ENCODE measurements at regions not wholly inside any gene's neighbourhood (a gene's known extent, or its start where the extent isn't known, plus 50 kb on each side); places are given as distances from the start of the nearest gene placed in this dataset.

DNA sequence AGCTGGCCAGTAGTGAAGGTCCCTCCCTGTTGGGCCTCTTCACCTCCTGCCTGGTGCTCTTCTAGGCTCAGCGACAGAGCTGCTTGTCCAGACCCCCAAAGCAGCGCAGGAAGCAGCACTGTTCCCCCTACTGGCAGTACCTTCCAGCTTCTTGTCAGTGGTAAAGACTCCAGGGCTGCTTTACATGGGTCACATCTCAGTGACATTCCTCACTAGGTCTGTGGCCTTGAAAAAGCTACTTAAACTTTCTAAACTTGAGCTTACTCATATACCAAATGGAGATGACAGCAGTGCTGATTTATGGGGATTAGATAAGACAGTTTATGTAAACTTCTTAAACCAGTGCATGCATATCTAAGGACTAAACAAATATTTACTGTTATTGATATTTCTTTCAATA lies 117.3 kb downstream of the FAT4 start:
- Histone ChIP-seq H3K4me3 (ENCODE audit: low read length in 3 of 3) (no peak overlapping the region), H3K27me3 (ENCODE audit: control insufficient read depth, insufficient read depth, low read length) (no peaks in the 10 kb centered on the region), H3K9me3 (ENCODE audit: control insufficient read depth in 2 of 3, insufficient read depth in 1 of 3, low read length in 3 of 3) (no peaks in the 10 kb centered on the region), H3K9ac (ENCODE audit: low read length in 3 of 3) (no peak overlapping the region), H3K4me1 (ENCODE audit: control insufficient read depth in 2 of 3, insufficient read depth in 2 of 3, low read depth in 1 of 3, low read length in 3 of 3) (no peaks in the 10 kb centered on the region), H3K27ac (ENCODE audit: low read depth in 2 of 2, low read length in 2 of 2) (no peak overlapping the region), H3K36me3 (ENCODE audit: control insufficient read depth in 2 of 3, insufficient read depth in 3 of 3, low read length in 3 of 3) (peaks cover 0 to 6% (median 0%) of the 10 kb centered on the region in 3 donors)
- DNase-seq (peak in 1 of 5 donors; percentile 8), FAIRE-seq (no peak)
- intact Hi-C loops (cut with DNase I): no loop called here
- TF ChIP-seq, protein P1, sequence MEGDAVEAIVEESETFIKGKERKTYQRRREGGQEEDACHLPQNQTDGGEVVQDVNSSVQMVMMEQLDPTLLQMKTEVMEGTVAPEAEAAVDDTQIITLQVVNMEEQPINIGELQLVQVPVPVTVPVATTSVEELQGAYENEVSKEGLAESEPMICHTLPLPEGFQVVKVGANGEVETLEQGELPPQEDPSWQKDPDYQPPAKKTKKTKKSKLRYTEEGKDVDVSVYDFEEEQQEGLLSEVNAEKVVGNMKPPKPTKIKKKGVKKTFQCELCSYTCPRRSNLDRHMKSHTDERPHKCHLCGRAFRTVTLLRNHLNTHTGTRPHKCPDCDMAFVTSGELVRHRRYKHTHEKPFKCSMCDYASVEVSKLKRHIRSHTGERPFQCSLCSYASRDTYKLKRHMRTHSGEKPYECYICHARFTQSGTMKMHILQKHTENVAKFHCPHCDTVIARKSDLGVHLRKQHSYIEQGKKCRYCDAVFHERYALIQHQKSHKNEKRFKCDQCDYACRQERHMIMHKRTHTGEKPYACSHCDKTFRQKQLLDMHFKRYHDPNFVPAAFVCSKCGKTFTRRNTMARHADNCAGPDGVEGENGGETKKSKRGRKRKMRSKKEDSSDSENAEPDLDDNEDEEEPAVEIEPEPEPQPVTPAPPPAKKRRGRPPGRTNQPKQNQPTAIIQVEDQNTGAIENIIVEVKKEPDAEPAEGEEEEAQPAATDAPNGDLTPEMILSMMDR (IDR thresholded peaks at IDR 0.05; ENCODE audit: borderline replicate concordance, extremely low read depth, insufficient read depth): no peak

DNA sequence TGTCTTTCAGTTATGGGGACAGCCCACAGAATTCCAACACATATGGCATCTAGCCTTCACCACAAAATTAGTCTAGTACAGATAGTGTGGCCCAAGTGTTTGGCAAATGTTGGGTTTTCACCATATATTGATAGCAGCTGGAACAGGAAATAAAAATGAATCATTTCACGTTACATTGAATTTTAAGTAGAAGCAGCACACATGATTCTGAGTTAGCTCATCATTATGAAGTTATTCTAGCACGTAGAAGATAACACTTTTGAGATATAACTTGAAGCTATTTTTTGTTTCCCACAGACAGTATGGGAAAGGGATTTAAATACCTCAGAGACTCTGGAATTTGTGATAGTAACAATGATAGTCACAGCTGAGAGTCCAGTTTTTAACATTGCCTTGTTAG lies 118.7 kb downstream of the FAT4 start:
- intact Hi-C loops (cut with DNase I): no loop called here
- no peak overlapping the region for H3K9ac ChIP-seq (ENCODE audit: low read length in 3 of 3)
- no peaks in the 10 kb centered on the region for H3K9me3 ChIP-seq (ENCODE audit: control insufficient read depth in 2 of 3, insufficient read depth in 1 of 3, low read length in 3 of 3)
- H3K27ac ChIP-seq (ENCODE audit: low read depth in 2 of 2, low read length in 2 of 2): no peak overlapping the region
- TF ChIP-seq, protein P1 (IDR thresholded peaks at IDR 0.05; ENCODE audit: borderline replicate concordance, extremely low read depth, insufficient read depth): no peak
- DNase-seq (no peak), FAIRE-seq (no peak)
- no peaks in the 10 kb centered on the region for H3K4me1 ChIP-seq (ENCODE audit: control insufficient read depth in 2 of 3, insufficient read depth in 2 of 3, low read depth in 1 of 3, low read length in 3 of 3)
- peaks cover 0 to 6% (median 0%) of the 10 kb centered on the region in 3 donors for H3K36me3 ChIP-seq (ENCODE audit: control insufficient read depth in 2 of 3, insufficient read depth in 3 of 3, low read length in 3 of 3)
- H3K27me3 ChIP-seq (ENCODE audit: control insufficient read depth, insufficient read depth, low read length): no peaks in the 10 kb centered on the region
- H3K4me3 ChIP-seq (ENCODE audit: low read length in 3 of 3): no peak overlapping the region

DNA sequence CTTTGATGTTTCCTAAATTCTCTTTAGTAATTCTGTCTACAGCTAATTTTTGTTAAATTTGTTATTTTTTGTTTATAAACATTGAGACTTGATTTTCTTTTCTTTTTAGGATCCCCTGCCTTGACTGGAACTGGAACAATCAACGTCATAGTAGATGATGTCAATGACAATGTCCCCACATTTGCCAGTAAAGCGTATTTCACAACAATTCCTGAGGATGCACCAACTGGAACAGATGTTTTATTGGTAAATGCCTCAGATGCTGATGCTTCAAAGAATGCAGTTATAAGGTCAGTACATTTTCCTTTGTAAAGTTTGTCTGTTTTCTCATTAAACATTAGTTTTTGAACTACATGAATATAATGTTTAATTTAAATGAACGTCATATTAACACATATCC lies 119.4 kb downstream of the FAT4 start:
- Histone ChIP-seq H3K27me3 (ENCODE audit: control insufficient read depth, insufficient read depth, low read length) (no peaks in the 10 kb centered on the region), H3K9ac (ENCODE audit: low read length in 3 of 3) (no peak overlapping the region), H3K9me3 (ENCODE audit: control insufficient read depth in 2 of 3, insufficient read depth in 1 of 3, low read length in 3 of 3) (no peaks in the 10 kb centered on the region), H3K27ac (ENCODE audit: low read depth in 2 of 2, low read length in 2 of 2) (no peak overlapping the region), H3K4me3 (ENCODE audit: low read length in 3 of 3) (no peak overlapping the region), H3K36me3 (ENCODE audit: control insufficient read depth in 2 of 3, insufficient read depth in 3 of 3, low read length in 3 of 3) (peaks cover 0 to 6% (median 0%) of the 10 kb centered on the region in 3 donors), H3K4me1 (ENCODE audit: control insufficient read depth in 2 of 3, insufficient read depth in 2 of 3, low read depth in 1 of 3, low read length in 3 of 3) (no peaks in the 10 kb centered on the region)
- DNase-seq (no peak), FAIRE-seq (no peak)
- TF ChIP-seq, protein P1 (IDR thresholded peaks at IDR 0.05; ENCODE audit: borderline replicate concordance, extremely low read depth, insufficient read depth): no peak
- intact Hi-C loops (cut with DNase I): no loop called here

DNA sequence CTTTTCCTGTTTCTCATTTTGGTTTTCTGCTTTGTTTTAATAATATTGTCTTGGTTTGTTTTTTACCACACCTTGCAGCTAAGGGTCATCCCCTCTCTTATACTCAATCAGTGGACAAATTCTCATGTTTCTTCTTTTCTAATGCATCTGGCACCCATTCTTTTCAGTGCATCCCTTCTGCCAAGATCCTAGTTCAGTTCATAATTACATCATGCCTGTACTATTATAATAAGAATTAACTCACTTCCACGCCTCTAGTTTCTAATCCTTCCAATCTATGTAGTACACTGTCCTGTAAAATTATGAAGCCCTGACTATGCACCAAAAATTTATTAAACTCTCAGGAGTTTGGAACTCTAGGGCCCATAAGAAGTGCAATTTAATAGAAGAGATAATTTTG lies 126.1 kb downstream of the FAT4 start:
- DNase-seq (no peak), FAIRE-seq (no peak)
- Histone ChIP-seq H3K9ac (ENCODE audit: low read length in 3 of 3) (no peak overlapping the region), H3K9me3 (ENCODE audit: control insufficient read depth in 2 of 3, insufficient read depth in 1 of 3, low read length in 3 of 3) (no peaks in the 10 kb centered on the region), H3K4me3 (ENCODE audit: low read length in 3 of 3) (no peak overlapping the region), H3K27ac (ENCODE audit: low read depth in 2 of 2, low read length in 2 of 2) (no peak overlapping the region), H3K36me3 (ENCODE audit: control insufficient read depth in 2 of 3, insufficient read depth in 3 of 3, low read length in 3 of 3) (no peaks in the 10 kb centered on the region), H3K27me3 (ENCODE audit: control insufficient read depth, insufficient read depth, low read length) (no peaks in the 10 kb centered on the region), H3K4me1 (ENCODE audit: control insufficient read depth in 2 of 3, insufficient read depth in 2 of 3, low read depth in 1 of 3, low read length in 3 of 3) (no peaks in the 10 kb centered on the region)
- intact Hi-C loops (cut with DNase I): no loop called here
- TF ChIP-seq, protein P1 (IDR thresholded peaks at IDR 0.05; ENCODE audit: borderline replicate concordance, extremely low read depth, insufficient read depth): no peak

Data from kidney (tissue), 13 donors.